ENCODE measurements at regions not wholly inside any gene's neighbourhood (a gene's known extent, or its start where the extent isn't known, plus 50 kb on each side); places are given as distances from the start of the nearest gene placed in this dataset.
"Not testable (repeated sequence)": the region's sequence is repeated elsewhere in the genome, so short reads cannot be mapped to it uniquely, and the experiment has no call there.

DNA sequence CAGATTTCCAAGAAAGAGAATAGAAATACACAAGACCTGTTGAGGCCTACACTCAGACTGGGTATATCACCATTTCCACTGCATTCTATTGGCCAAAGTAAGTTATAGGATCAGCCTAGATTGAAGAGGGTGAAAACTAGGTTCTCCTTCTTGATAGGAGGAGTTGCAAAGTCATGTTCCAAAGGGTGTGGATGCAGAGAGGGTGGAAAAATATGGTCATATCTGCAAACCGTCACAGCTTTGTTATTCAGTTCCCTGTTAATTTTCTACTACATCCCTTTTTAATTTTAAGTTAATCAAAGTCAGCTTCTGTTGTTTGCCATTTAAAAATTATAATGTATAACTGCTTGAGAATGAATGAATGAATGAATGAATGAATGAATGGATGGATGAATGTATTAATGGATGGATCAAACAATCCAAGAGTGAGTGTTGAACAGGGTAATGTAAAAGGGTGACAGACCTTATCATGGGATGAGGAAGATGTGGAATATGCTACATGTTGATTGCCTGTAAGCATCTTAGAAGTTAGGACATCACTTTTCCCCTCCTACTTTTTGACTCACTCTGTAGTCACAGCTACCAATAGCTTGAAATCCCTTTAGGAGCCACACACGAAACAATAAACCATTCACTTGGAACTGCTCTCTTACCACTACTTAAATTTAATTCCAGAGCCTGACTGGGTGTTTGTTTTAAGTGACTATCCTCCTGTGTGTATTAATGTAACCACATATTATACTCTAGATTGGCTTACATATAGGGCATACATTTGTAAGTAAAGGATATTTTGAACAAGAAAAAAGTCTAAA lies 121.5 kb downstream of the CCDC34 start:
- no peak for DNase-seq

DNA sequence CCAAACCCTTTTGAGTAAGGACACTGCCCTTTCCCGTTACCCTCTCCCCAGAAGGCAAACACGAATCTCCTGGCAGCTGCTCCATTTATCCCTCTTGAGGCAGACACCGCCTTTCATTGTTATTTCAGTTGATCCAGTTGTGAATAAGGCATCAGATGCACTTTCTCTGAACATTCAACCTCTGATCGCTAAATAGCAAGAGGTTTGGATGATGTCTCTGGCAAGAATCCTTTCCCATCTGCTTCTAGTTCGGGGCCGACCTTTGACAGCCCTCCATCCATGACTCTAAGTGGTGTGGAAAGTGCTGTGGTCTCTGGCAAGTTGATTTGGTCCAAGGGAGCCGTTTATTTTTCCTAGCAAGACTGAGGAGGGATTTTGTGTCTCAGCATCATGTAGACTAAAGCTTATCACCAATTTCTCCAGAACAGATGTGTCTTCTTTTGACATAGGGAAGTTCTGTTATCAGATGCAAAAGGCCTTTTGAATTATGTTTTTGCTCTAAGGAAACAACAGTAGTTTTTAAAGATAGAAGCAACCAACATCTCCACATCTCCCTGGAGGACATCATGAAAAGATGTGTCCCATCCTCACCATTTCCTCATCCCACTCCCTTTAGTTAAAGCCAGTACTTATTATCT lies 123.6 kb downstream of the CCDC34 start:
- no peak for DNase-seq

DNA sequence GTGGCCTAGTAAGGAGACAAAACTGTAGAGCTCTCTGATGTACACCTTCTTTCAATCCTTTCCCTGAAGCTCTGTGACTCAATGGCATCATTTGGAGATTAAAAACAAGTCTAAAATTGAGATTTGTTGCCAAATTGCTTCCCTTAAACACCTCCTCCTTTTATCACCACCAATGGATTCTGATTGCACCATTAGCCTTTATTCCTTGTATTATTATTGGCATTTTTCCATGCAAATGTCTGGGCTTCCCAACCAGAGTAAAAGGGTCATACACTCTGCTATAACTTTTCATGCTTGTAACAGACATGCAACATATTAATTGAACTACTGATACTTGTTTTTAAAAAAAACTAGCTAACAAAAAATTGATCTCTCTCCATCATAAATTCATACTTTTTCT lies 124.2 kb downstream of the CCDC34 start:
- DNase-seq = no peak

DNA sequence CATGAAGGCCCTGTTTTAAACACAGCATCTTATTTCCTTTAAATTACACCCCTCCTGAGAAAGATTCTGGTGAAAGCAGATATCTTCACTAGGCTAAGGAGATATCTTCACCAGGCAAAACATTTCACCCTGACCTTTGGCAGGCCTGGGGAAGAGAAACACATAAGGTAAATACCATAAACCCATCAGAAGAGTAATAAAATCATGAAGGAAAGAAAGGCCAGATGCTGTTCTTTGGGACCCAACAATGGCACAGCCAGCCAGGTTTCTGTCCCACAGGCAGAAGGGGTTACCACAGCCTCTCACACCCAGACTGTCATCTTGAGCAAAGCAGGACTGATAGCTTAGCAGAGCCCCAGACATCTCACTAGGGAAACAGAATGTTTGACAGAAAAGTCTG lies 125.4 kb downstream of the CCDC34 start:
- DNase-seq = no peak

DNA sequence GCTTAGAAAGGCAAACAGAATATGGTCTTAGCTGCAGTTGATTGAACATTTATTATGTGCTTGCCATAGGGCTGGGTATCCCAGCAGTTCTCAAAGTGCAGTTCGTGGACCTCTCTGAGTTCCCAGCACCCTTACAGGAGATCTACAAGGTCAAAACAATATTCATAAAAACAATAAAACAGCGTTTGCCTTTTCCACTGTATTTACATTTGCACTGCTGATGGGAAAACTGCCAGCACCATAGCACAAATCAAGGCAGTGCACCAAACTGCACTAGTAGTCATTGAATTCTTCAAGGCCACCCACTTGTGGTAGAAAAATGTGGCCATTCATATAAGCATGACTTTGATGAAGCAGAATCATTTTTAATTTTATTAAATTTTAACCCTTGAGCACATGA lies 128.1 kb downstream of the CCDC34 start:
- no peak for DNase-seq

DNA sequence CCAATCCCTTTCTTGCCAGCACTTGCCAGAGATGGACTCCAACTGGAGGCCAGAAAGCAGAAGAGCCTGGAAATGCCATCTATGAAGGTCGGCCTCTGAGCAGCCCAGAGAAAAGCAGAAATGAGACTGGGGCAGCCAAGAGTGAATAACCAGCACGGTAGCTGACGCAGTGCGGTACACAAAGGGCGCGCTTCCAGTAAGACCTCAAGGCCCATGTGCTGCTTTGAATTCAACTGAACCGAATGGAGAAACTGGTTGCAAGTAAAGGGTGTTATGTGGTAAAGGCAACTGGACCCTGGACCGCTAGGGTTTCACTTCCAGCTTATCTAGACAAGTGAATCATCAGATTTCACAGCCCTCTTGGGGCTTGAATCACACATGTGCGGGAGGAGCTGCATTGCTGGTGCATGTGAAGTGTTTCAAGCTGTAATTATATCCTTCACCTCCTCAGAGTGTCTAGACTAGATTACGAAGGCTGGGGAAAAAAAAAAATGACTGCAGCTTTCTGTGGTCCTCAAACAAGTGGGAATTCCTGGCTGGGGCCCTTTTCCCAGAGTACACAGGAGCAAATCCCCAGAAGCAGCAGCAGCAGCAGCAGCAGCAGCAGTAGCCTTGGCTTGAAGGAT lies 128.9 kb downstream of the CCDC34 start:
- peak; percentile 81 for DNase-seq

DNA sequence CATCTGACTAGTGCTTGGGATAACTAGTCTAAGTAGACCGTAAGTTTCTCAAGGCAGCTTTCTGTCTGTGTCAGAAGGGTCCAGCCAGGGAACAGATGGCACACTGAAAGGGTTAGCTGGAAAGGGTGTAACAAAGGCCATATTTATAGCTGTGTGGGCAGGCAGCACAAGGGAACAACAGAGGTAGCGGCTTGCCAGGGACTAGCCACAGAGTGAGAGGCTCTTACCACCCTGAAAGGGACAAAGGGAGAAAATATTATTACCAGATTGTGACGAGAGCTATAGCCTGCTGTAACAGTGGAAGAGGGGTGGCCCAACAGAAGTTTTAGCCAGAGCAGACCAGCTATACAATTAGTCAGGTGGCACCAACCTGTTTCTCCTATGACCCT lies 129.4 kb downstream of the CCDC34 start:
- DNase-seq = no peak

DNA sequence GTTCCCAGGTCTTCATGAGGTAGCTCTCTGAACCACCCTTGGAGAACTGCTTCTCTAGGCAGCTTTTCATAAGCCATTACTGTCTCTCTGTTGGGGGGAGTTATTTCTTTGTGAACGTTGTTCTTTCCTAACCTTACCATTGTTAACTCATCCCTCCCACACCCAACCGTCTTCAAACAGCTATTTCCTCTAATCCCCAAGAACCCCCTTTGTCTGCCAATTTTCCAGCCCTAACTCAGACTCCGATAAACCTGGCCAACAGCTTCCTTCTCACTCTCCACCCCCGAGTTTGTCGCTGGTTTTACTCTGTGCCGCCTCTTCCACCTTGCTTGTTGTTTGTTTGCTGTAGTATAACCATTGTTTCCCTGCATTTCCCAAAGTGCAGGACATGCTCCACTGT lies 131.5 kb downstream of the CCDC34 start:
- no peak for DNase-seq

DNA sequence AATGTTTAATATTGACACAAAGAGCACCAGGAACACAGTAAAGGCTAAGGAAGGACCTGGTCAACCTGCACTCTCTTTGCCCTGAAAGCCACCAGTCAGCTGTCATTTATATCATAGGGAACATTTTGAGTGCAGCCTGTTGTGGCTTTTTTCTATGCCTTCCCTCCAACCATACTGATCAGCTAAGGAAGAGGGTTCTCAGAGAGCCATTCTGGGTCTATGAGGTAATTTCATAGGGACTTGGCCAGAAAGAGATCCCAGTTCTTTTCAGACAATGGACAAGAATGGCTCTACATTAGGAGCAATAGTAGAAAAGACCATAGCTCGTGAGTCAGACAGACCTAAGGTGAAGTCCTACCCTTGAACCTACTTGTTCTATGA lies 132.8 kb downstream of the CCDC34 start:
- DNase-seq = no peak

DNA sequence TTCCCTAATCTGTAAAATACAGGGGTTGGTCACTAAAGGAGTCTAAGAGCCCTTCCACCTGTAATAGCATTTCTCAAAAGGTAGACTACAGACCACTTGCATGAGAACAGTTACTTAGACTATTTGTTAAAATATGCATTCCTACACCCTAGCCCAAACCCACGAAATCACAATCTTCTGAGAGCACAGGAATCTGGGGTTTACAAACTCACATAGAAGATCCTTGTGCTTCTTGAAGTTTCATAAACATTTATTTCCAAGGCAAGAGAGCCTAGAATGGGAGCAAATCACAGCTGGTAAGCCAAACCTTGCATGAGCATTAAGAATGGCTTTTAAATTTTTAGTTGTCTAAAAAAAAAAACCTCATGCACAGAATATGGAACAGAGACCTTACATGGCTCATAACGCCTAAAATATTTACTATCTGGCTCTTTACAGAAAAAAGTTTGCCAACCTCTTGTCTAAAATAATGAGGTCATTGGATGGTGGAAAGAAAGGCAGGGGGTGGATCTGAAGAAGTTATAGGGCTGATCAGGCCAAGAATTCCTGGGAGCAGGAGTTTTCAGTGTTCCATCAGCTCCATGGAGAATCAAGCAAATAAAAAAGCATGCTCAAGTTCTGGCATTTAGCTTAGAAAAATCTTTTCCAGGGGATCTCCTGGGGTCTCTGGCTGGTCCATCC lies 133.4 kb downstream of the CCDC34 start:
- no peak for DNase-seq

DNA sequence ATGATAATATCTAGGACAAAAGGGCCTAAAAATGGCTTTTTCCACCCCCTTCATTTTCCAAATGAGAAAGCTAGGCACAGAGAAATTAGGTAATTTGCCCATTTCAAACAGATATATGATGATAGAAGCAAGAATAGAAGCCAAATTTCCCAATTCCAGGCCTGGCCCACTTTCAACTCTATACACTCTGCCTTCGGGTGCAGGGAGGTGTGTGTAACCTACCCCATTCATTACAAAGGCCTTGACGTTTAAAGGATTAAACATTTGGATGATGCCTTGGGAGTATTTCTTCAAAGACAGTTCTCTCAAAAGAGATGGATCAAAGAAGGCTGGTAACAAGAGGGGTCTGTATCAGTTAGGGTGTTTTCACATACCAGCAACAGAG lies 134.1 kb downstream of the CCDC34 start:
- DNase-seq = no peak

DNA sequence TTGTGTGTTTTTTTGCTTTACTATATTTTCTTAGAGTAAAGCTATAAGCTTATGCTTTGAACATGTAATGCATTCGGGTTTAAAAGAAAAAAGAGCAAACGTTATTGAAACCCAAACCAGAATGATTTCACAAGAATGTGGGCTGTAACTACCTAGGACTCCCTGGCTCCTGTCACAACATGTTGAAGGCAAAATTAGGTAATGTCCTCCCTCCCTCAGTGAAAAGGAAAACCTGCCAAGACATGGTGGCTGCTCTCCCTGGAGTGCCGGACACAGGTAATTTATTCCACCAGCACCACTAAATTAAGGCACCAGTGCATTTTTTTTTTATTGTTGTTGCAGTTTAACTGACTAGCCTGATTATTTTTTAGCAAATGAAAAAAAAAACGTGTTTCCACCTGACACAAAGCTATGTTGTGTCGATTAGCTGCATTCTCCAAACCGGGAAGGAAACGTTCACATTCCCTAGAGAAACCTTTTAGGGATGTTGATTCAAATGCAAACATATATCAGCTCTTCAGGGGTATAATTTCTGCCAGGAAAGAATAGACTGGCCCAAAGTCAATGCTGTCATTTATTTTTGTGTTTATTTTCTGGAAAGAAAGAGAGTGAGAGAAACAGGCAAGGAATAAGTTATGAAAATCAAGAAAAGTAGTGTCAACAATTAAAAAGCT lies 134.6 kb downstream of the CCDC34 start:
- peak; percentile 55 for DNase-seq

DNA sequence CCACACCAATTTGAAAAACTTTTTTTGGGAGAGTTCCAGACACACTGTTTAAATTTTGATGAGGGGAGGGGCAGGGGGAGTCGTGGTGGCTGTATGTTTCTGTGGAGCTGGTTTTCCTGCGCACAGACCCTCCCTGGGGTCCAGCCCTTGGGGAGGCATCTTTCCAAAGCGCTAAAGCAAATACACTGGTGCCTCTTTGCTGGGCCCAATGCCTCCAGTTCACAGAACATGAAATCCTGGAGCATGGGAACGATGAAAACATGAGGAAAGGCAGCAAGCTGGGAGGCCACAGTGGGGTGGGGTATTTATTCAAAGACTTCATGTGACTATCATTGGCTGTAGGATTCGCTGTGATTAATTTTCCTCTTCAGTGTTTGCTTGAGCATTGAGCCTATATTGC lies 135.3 kb downstream of the CCDC34 start:
- no peak for DNase-seq

DNA sequence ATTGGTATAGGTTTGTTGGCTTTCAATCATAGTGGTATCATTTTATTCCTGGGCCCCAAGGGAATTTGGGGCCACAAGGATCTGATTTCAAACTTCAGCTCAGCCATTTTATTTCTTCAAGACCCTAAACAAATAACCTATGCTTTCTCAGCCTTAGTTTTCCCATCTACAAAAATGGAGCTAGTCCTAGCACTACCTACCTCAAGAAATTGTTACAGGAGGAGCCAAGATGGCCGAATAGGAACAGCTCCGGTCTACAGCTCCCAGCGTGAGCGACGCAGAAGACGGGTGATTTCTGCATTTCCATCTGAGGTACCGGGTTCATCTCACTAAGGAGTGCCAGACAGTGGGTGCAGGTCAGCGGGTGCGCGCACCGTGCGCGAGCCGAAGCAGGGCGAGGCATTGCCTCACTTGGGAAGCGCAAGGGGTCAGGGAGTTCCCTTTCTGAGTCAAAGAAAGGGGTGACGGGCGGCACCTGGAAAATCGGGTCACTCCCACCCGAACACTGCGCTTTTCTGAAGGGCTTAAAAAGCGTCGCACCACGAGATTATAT lies 143.5 kb downstream of the CCDC34 start:
- not testable (repeated sequence) for DNase-seq

DNA sequence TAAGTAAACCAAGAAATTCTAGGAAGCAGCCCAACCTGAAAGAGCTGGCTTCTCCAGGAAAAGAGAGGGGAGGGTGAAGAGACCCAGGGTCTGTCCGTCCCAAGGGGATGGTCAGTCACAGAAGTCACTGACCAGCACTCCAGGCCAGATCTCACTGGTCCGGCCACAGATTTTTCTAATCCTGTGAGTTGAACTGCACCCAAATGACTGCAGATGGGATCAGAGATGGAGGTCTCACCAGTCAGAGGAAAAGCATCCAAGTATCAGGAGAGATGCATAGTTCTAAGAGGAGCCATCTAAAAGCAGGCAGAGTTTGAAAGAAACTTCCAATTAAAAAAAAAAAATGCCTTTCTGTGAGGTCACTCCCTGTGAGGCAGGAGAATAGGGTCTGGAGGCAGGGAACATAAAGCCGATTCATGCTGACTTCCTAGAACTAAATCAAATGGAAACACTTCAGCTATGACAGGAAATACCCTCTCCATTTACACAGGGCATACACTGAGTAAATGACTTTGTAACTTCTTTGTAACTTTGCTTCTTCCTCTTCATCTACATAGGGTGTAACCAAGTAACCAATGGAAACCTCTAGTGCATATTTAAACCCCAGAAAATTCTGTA lies 144.5 kb downstream of the CCDC34 start:
- DNase-seq = no peak

DNA sequence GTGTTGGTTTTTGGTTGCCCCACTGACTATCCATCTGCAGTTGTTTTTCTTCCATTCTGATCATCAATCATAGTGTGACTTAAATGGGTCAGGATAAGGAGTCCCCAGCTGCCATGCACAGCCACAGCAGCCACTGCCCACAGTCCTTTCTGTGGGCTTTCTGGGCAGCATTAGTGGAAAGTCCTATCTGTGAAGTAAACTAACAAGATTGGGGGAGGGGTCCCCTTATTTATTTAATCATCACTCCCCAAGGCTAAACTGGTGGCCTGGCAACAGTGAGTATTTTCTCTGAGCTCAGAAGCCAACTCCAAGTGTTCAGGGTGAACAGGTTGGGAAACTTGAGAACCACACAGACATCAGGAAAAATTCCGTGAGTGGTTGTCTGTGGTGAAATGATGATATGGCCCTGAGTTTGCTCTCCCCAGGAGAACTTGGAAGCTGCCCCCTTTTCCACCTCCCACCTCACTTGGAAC lies 145.0 kb downstream of the CCDC34 start:
- DNase-seq = no peak

DNA sequence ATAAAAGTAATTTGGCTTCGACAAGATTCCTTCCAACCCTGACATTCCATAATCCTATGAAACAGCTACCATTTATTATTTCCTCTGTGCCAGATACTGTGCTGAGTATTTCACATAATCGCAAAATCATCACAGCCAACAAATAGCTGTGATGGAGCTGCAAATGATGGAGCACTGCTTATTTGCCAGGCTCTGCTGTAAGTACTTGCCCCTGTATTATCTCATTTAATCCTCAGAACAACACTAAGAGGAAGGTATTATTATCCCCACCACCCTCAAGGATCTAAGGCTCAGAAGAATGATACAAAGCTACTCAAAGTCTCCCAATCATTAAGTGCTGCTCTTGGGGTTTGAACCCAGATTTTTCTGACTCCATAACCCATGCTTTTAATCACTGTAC lies 145.5 kb downstream of the CCDC34 start:
- DNase-seq = no peak

DNA sequence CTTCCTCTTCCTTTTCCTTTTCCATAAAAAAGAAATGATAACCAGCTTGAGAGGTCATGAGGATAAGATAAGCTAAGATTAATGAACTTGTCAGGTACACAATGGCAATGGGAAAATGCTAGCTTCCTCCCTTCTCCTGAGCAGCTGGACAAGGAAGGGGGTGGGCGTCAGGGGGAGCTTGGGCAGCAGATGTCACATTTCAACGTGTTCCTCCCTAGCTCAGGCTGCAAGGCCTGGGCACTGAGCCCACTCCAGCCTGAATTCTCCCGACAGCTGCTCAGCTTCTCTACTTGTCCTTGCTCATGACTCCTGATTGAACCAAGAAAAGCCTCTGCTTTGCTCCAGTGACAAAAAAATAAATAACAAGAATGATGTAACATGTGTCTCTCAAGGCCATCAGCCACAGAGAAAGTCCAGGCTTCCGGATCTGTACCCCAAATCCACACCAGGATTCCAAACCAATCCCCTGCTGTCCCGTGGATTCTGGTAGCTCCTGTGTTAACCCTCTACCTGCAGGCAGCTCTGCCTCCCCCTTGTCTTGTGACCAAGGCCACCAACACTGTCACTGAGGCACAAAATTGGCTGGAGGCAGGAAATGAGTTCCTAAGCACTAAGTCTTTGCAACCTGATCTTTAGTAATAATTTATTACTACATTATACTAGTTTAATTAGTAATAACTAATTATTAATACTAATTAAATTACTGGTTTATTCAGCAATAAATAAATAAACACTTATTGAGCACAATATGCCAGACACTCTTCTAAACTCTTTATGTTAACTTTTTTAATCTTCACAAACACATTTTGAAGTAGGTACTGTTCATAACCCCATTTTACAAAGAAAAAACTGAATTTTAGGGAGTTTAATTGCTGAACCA lies 146.5 kb downstream of the CCDC34 start:
- DNase-seq = no peak

DNA sequence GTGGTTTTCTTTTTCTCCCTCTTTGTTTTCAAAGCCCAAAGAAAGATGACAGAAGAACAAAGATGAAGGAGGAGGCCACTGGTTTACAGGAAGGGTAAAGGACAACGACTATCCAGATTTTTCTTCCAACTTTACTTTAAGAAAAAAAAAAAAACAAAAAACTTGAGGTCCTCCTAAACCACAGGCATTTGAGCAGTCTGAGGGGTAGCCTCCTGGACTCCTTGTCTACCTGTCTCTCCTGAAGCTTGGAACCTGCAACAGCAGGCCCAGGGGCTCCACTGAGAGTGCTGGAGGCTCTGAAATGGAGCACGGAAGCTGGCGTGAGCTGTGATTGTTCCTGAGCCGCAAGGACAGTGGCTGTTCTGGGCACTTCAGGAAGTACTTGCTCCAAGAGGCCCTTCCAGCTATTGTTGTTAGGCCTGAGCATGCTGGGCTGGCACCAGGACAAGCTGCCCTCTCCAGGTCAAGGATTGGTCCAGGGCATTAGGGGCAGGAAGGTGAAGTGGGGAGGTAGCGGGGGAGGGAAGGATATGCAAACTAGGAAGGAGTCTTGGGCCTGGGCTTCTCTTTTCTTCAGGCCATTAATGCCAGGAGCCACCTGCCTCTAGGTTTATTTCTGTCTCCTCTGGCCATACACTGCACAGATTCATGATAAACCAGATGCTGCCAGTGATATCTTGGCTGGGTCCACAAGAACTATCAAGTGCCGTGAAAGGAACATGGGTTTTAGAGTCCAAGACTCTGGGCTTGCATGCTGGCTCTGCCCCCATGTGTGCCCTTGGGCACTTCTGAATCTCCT lies 147.3 kb downstream of the CCDC34 start:
- DNase-seq = no peak

DNA sequence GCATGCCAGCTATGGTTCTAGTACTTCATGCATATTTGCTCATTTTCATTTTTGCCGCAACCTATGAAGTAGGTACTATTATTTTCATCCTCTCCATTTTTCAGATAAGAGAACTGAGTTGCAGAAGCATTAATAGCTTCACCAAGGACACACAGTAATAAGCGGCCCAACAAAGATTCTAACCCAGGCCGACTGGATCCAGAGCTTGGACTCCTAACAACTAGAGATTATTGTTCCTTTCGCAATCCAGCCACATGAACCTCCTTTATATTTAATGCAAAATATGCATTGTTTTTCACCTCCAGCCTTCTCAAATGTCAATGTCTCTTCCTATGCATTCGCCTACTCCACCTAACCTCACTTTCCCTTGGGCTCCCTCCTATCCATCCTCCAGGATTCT lies 148.3 kb downstream of the CCDC34 start:
- no peak for DNase-seq
